ENCODE measurements at regions not wholly inside any gene's neighbourhood (a gene's known extent, or its start where the extent isn't known, plus 50 kb on each side); places are given as distances from the start of the nearest gene placed in this dataset.

DNA sequence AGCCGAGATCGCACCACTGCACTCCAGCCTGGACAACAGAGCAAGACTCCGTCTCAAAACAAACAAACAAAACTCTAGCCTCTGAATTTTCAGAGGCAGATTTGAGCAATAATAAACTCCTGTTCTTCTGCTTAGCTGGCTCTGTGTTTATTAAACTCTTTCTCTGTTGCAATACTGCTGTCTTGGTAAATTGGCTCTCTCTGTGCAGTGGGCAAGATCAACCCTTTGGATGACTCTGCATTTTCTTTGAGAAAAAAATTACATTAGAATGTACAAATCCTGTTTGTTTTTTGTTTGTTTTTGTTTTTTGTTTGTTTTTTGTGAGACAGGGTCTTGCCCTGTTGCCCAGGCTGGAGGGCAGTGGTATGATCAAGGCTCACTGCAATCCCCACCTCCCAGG lies 75.8 kb upstream of the RPH3AL start:
- no peak overlapping the region for H3K4me3 ChIP-seq (ENCODE audit: low read depth, low read length)
- TF ChIP-seq, protein P1, sequence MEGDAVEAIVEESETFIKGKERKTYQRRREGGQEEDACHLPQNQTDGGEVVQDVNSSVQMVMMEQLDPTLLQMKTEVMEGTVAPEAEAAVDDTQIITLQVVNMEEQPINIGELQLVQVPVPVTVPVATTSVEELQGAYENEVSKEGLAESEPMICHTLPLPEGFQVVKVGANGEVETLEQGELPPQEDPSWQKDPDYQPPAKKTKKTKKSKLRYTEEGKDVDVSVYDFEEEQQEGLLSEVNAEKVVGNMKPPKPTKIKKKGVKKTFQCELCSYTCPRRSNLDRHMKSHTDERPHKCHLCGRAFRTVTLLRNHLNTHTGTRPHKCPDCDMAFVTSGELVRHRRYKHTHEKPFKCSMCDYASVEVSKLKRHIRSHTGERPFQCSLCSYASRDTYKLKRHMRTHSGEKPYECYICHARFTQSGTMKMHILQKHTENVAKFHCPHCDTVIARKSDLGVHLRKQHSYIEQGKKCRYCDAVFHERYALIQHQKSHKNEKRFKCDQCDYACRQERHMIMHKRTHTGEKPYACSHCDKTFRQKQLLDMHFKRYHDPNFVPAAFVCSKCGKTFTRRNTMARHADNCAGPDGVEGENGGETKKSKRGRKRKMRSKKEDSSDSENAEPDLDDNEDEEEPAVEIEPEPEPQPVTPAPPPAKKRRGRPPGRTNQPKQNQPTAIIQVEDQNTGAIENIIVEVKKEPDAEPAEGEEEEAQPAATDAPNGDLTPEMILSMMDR (IDR thresholded peaks at IDR 0.05): no peak

DNA sequence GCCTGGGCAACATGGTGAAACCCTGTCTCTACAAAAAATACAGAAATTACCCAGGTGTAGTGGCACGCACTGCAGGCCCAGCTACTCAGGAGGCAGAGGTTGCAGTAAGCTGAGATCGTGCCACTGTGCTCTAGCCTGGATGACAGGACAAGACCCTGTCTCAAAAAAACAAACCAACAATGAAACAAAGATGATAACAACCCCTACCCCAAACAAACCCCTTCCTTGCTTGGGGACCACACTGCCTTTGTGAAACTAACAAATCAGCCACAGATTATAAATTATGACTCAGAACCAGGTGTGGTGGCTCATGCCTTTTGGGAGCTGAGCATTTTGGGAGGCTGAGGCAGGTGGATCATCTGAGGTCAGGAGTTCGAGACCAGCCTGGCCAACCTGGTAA lies 75.3 kb upstream of the RPH3AL start:
- Histone ChIP-seq H3K27ac (no peak overlapping the region), H3K79me2 (no peaks in the 10 kb centered on the region), H2AFZ (no peak overlapping the region), H3K4me1 (peaks cover 4% of the 10 kb centered on the region), H3K4me2 (ENCODE audit: low read length) (no peak overlapping the region), H3K9ac (no peak overlapping the region), H3K27me3 (ENCODE audit: control insufficient read depth, insufficient read depth, low read length) (no peaks in the 10 kb centered on the region), H3K9me3 (ENCODE audit: control insufficient read depth, low read length) (no peaks in the 10 kb centered on the region), H3K36me3 (ENCODE audit: control insufficient read depth, insufficient read depth, low read length) (no peaks in the 10 kb centered on the region), H3K4me3 (ENCODE audit: low read depth, low read length) (no peak overlapping the region)
- TF ChIP-seq, protein P1 (IDR thresholded peaks at IDR 0.05): no peak

More for the DNA sequence above, 75.8 kb upstream of the RPH3AL start:
- Histone ChIP-seq H3K27ac (no peak overlapping the region), H3K36me3 (ENCODE audit: control insufficient read depth, insufficient read depth, low read length) (no peaks in the 10 kb centered on the region), H3K9ac (no peak overlapping the region), H3K79me2 (no peaks in the 10 kb centered on the region), H3K4me1 (peaks cover 2% of the 10 kb centered on the region), H3K4me2 (ENCODE audit: low read length) (no peak overlapping the region), H3K27me3 (ENCODE audit: control insufficient read depth, insufficient read depth, low read length) (no peaks in the 10 kb centered on the region), H2AFZ (no peak overlapping the region), H3K9me3 (ENCODE audit: control insufficient read depth, low read length) (no peaks in the 10 kb centered on the region)

DNA sequence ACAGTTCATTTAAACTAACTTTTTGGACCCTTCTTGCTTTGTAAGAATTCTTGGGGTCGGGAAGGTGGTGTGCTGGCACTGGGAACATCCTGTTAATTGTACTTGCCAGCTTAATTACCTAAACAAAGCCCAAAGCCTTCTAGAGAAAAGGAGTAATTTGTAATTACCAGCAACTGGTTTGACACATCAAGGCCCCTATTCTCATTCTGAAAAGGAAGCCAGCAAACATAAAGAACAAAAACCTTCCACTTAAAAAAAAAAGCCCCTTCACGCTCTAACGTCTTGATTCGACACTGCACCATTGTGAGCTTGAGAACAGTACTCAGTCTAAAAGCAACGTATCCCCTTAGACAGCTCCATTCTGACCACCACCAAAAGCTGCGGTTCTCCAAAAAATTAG lies 74.7 kb upstream of the RPH3AL start:
- H3K9me3 ChIP-seq (ENCODE audit: control insufficient read depth, low read length): no peaks in the 10 kb centered on the region
- H3K4me3 ChIP-seq (ENCODE audit: low read depth, low read length): no peak overlapping the region
- H3K4me1 ChIP-seq: peaks cover 4% of the 10 kb centered on the region
- no peak overlapping the region for H3K4me2 ChIP-seq (ENCODE audit: low read length)
- TF ChIP-seq, protein P1 (IDR thresholded peaks at IDR 0.05): no peak
- H3K79me2 ChIP-seq: no peaks in the 10 kb centered on the region
- no peaks in the 10 kb centered on the region for H3K27me3 ChIP-seq (ENCODE audit: control insufficient read depth, insufficient read depth, low read length)
- no peak overlapping the region for H3K9ac ChIP-seq
- no peak overlapping the region for H2AFZ ChIP-seq
- H3K27ac ChIP-seq: no peak overlapping the region
- H3K36me3 ChIP-seq (ENCODE audit: control insufficient read depth, insufficient read depth, low read length): no peaks in the 10 kb centered on the region

DNA sequence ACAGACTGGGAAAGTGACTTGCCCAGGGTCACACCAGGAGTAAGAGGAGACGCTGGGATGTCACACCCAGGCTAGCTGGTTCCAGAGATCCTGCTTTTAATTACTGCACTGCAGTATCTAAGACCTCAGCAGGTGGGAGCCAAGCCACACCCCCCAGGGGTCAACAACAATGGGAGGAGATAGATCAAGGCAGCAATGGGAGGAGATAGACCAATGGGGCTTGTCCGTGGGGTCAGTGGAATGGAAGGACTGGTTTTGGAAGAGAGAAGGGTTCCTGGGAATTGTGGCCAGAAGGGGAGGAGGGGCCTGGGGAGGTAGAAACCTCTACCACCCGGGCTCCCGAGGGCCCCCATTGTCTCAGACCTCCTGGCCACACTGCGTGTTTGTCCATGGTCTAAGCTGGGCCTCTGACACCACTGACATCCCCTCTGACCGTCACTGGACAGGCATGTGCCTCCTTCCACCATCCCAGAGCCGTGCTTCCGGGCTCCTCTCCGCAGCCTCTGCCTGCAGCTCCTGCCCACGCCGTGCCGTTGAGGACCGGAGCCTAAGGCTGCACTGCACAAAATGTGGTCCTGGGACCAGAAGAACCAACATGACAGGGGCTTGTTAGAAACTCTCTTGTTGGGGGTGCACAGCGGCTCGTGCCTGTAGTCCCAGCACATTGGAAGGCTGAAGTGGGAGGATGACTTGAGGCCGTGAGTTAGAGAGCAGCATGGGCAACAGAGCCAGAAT lies 69.8 kb upstream of the RPH3AL start:
- Histone ChIP-seq H3K79me2 (no peaks in the 10 kb centered on the region), H3K9ac (no peak overlapping the region), H3K4me3 (ENCODE audit: low read depth, low read length) (no peak overlapping the region), H3K27ac (no peak overlapping the region), H3K4me1 (peaks cover 4% of the 10 kb centered on the region), H3K36me3 (ENCODE audit: control insufficient read depth, insufficient read depth, low read length) (peaks cover 2% of the 10 kb centered on the region), H3K27me3 (ENCODE audit: control insufficient read depth, insufficient read depth, low read length) (no peaks in the 10 kb centered on the region), H2AFZ (no peak overlapping the region), H3K9me3 (ENCODE audit: control insufficient read depth, low read length) (no peaks in the 10 kb centered on the region), H3K4me2 (ENCODE audit: low read length) (no peak overlapping the region)
- TF ChIP-seq, protein P1 (IDR thresholded peaks at IDR 0.05): no peak

Data from parathyroid adenoma (tissue), 2 donors.